ENCODE measurements at regions not wholly inside any gene's neighbourhood (a gene's known extent, or its start where the extent isn't known, plus 50 kb on each side); places are given as distances from the start of the nearest gene placed in this dataset.
A peak's percentile ranks its signal among the peaks of the same experiment; 100 is the strongest.

DNA sequence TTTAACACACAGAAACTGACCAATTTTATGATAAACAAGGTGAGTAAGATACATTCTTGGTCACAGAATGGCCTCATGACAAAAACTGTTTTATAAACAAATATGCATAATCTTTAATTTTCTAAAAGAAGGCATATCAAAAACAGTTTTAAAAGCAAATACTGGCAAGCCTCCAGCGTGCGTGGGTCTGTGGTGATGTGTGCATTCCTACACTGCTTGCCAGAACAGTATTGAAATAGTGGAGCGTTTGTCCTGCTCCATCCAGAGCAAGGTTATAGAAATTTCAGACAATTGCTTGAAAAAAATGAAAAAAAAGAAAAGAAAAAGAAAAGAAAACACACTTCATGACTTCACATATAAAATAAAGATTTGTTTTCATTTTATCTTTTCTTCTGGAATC is 140.9 kb downstream of the MZT1 start:
- no peak overlapping the region for H3K27ac ChIP-seq
- TF ChIP-seq, protein P1, sequence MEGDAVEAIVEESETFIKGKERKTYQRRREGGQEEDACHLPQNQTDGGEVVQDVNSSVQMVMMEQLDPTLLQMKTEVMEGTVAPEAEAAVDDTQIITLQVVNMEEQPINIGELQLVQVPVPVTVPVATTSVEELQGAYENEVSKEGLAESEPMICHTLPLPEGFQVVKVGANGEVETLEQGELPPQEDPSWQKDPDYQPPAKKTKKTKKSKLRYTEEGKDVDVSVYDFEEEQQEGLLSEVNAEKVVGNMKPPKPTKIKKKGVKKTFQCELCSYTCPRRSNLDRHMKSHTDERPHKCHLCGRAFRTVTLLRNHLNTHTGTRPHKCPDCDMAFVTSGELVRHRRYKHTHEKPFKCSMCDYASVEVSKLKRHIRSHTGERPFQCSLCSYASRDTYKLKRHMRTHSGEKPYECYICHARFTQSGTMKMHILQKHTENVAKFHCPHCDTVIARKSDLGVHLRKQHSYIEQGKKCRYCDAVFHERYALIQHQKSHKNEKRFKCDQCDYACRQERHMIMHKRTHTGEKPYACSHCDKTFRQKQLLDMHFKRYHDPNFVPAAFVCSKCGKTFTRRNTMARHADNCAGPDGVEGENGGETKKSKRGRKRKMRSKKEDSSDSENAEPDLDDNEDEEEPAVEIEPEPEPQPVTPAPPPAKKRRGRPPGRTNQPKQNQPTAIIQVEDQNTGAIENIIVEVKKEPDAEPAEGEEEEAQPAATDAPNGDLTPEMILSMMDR (IDR thresholded peaks at IDR 0.05) = no peak
- no peak overlapping the region for H3K4me3 ChIP-seq
- DNase-seq (ENCODE audit: low spot score) = no peak

DNA sequence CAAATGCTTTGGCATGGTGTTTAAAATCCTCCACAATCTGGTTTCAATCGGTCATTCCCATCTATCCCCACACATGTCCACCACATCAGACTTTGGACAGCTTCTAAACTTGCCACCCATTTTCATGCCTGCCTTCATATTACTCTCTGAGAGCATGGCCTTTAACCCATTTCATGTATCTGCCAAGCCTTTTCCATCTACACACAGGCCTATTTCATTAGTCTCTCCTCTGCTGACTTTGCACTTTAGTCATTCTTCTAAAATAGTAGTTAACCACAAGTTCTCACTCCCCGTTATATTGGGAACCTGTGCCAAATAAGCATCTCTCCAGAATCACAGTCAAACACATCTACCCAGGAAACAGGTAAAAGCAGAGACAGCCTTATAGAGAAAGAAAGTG is 142.2 kb downstream of the MZT1 start:
- DNase-seq (ENCODE audit: low spot score) = no peak
- Histone ChIP-seq H3K27ac (no peak overlapping the region), H3K4me3 (no peak overlapping the region)
- TF ChIP-seq, protein P1 (IDR thresholded peaks at IDR 0.05) = no peak

DNA sequence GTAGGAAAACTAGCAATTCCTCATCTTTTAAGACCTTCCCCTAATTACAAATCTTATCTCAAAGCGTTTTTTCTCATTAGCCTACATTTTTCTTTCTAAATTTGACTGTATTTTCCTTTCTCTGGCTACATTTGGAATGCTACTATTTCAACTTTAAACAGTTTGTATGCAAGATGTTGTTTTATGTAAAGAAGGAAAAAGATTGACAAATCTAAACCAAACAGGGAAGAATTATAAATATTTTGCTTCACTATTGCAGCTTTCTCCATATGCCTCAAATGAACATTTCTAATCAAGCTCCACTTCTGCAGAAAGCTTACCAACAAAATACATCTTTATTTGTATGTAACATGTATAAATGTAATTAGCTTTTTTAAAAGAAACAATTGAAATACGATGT is 156.2 kb downstream of the MZT1 start:
- DNase-seq (ENCODE audit: low spot score) = no peak
- Histone ChIP-seq H3K4me3 (no peak overlapping the region), H3K27ac (no peak overlapping the region)
- TF ChIP-seq, protein P1 (IDR thresholded peaks at IDR 0.05) = no peak

DNA sequence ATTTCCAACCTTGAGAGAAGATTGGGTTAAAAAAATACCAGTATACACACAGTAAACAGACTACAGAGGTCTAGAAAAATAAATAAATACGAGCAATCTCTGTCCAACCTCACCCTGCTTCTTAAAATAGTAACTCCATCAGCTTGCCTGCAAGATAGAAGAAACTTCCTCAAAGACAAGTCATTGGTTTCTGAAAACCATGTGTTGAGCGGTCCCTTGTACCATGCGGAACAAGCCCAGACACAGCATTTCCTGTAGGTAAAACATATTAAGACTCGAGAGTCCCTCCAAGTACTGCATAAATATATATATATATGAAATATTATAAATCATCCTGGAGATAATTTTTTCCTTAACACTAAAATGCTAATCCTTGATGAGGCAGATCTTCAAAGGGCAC is 157.4 kb downstream of the MZT1 start:
- DNase-seq (ENCODE audit: low spot score) = no peak
- Histone ChIP-seq H3K27ac (no peak overlapping the region), H3K4me3 (no peak overlapping the region)
- TF ChIP-seq, protein P1 (IDR thresholded peaks at IDR 0.05) = no peak

DNA sequence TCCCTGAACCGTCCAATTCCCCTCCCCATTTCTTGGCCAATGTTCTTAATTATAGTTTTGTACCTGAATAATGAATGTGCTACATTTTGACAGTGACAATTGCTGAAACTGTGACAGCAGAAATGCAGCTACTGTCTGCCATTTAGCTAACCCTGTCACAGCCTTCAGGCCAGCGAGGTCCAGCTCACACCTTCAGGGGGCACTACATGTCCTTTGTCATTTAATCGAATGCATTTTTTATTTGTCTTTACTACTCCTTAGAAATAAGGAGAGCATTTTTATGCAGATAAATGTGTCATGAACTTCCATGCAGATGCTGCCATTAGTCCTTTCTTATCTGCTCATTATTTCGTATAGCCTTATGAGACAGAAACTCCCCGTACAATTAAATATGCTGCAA is 159.9 kb downstream of the MZT1 start:
- Histone ChIP-seq H3K4me3 (no peak overlapping the region), H3K27ac (no peak overlapping the region)
- DNase-seq (ENCODE audit: low spot score) = no peak
- TF ChIP-seq, protein P1 (IDR thresholded peaks at IDR 0.05) = no peak

DNA sequence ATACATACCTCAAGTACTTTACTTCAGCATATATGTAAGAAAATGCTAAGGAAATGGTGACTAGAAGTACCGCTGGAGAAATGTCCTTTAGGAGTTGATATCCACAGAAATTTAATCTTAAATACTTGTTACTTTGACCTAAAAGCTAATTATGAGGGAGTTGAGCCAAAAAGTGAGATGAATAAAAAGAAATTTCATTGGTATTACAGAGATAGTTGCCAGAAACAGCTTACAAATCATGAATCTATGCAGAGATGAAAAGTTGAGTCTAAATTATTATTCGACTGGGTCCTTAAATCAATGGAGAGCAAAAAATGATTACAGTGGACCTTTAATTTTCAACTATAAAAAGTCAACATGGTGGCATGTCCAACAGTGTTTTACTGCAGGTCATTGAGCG is 160.9 kb downstream of the MZT1 start:
- no peak overlapping the region for H3K27ac ChIP-seq
- TF ChIP-seq, protein P1 (IDR thresholded peaks at IDR 0.05) = no peak
- DNase-seq (ENCODE audit: low spot score) = no peak
- no peak overlapping the region for H3K4me3 ChIP-seq

DNA sequence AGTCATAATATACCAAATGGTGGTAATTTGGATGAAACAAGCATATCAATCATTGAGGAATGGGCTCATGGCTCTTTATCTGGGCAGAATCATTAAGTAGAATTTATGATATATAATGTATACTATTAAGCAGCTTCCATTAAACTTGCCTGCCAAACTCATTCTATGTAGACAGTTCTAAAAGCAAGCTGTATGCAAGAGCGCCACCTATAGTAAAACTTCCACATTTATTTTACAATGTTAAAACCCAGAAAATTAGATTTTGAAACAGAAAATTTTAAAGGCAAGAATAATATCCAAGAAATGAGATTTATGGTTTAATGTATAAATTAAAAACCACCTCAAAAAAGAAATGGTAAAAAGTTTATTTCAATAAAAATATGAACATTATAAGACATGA is 161.5 kb downstream of the MZT1 start:
- TF ChIP-seq, protein P1 (IDR thresholded peaks at IDR 0.05) = peak; percentile 23
- no peak for DNase-seq (ENCODE audit: low spot score)
- H3K4me3 ChIP-seq = no peak overlapping the region
- no peak overlapping the region for H3K27ac ChIP-seq

Data from coronary artery (tissue), 2 donors.